HG03460 (cell line): ENCODE measurements at regions not wholly inside any gene's neighbourhood (a gene's known extent, or its start where the extent isn't known, plus 50 kb on each side); places are given as distances from the start of the nearest gene placed in this dataset.
A peak's percentile ranks its signal among the peaks of the same experiment; 100 is the strongest.

ENCODE experiments used
- ATAC-seq: cut with Tn5 transposase; IDR thresholded peaks from one replicate; pipeline ENCODE4 v1.9.1; 2021; ENCODE audit not compliant: unreplicated experiment

DNA sequence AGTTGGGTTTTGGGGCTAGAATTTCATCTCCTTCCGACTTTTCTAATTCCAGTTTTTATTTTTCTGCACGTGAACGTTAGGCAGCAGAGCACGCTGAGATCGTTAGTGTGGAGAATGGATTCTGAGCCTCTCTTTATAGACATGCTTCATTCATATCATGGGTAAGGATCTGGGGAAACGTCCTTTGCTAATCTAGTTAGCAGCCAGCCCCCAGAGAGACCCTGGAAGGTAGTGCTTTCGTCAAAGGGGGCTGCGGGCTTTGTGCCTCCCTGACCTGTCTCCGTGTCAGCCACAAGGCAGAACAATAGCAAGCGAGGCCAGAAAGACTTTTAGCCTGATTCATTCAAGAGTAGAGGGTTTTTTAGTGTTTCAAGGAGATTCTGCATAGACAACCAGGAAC lies 196.3 kb upstream of the KLF6 start:
- no peak for ATAC-seq

DNA sequence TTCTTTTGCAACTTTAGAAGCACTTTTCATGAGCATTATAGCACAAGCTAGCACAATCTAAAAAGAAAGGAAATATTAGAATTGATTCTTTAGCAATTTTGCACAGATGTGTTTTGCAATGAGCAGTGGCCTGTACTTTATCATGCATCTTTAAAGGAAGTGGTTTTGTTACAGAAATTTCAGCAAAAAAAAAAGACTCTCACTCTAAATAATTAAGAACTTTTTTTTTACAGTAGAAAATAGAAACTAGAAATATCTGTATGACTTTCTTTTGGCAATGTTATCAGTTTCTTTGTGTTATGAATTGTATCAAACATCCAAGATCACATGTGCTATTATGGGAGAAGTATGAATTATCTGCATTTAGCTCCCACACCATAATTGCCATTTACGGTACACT lies 195.7 kb upstream of the KLF6 start:
- no peak for ATAC-seq

DNA sequence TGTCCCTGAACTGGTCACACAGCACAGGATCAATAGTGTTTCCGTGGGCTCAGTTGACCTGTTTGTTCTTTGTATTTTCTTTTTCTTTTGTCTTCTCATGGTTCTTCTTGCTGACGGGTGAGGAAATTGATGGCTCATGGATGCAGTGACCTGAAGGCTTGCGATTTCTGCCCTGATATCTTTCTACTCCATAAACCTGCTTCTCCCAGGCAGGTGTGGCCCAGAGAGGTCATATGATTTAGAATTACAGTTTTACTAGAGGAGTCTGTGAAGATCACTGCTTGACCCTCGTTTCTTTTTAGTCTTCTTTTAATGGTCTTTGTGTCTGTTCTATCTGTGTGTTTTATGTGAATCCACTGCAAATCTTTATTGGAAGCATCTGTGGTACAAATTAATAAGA lies 195.1 kb upstream of the KLF6 start:
- ATAC-seq = no peak

DNA sequence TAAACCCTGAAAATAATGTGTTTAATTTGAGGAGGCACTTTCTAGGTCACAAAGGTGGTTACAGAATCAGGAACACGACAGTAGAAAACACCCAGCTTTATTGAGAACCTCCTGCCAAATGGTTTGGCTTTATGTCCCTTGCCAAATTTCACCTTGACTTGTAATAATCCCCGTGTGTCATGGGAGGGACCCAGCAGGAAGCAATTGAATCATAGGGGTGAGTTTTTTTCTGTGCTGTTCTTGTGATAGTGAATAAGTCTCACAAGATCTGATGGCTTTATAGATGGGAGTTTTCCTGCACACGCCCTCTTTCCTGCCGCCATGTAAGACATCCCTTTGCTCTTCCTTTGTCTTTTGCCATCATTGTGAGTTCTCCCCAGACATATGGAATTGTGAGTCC lies 193.8 kb upstream of the KLF6 start:
- no peak for ATAC-seq

DNA sequence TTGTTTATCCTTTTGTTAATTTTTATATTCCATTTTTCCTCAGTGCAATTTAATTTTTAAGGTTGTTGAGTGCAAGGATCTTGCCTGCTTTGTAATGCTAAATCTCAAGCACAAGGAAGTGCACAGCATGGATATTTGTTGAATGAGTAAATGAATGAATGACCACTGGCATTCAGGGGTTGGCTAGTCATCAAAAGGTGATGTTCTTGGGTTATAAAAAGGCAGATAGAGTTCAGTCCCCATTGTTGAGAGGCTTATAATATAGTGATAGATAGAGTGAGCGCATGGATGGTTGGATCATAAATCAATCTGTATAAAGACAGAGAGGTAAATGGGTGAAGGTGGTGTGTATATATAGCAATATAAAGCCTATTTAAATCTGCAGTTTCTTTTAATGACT lies 193.2 kb upstream of the KLF6 start:
- no peak for ATAC-seq

DNA sequence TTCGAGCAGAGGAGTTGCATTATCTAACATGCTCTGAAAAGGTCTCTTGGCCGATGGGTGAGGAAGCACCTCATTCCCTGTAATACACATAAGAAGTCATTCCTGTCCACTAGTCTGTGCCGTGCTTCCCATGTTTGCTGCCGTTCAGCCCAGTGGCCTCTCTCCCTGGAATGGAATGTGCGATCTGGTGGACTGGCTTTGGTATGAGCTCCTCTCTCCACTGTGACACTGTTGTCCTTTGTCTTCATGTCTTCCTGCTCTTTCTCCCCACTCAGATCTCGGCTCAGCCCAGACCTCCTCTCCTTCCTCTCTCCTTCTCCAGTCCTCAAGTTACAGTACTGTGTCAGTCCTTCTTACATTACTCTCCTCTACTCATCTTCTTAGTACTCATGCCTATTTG lies 192.8 kb upstream of the KLF6 start:
- no peak for ATAC-seq

DNA sequence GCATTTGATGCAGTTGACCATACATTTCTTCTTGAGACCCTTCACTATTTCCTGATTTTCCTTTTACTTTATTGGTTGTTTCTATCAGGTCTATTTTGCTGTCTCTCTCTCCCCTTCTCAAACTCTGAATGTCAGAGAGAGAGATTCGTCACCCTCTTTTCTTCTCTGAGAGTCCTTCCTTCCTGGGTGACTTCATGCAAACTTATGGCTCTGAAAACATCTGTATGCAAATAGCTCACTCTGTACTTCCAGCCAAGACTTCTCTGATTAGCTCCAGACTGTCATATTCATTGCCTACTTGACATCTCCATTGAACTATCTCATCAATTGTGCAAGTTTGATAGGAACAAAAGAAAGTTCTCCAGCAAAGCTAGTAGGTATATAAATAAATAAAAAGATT lies 191.7 kb upstream of the KLF6 start:
- no peak for ATAC-seq

DNA sequence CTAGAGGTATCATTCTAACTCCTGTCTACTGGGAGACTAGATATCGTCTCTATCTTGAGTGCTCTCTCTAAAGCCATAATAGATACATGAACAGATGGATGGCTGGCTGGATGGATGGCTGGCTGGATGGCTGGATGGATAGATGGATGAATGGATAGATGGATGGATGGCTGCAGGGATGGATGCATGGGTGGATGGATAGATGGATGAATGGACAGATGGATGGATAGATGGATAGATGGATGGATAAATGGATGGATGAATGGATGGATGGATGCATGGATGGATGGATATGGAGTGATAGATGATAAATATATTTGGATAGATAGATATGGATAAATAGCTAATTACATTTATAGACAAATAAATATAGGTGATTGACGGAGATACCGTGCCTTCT lies 191.2 kb upstream of the KLF6 start:
- no peak for ATAC-seq

DNA sequence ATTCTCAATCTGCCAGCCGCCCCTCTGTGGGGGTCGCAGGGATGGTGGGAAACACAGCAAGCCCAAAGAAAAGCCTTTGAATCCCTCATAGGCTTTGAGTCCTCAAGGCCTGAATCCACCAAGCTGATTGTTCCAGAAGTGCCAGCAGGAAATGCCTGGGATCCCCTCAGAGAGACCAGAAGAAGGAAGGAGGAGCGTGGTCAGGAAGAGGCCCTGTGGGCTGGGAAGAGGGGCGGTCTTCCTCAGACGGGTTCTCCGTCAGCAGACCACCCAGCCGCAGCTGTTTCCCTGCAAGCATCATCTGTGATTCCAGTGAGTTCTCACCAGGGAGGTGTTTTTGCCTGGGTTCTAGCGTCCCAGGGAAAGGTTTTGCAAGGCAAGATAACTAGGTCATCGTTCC lies 190.0 kb upstream of the KLF6 start:
- no peak for ATAC-seq

DNA sequence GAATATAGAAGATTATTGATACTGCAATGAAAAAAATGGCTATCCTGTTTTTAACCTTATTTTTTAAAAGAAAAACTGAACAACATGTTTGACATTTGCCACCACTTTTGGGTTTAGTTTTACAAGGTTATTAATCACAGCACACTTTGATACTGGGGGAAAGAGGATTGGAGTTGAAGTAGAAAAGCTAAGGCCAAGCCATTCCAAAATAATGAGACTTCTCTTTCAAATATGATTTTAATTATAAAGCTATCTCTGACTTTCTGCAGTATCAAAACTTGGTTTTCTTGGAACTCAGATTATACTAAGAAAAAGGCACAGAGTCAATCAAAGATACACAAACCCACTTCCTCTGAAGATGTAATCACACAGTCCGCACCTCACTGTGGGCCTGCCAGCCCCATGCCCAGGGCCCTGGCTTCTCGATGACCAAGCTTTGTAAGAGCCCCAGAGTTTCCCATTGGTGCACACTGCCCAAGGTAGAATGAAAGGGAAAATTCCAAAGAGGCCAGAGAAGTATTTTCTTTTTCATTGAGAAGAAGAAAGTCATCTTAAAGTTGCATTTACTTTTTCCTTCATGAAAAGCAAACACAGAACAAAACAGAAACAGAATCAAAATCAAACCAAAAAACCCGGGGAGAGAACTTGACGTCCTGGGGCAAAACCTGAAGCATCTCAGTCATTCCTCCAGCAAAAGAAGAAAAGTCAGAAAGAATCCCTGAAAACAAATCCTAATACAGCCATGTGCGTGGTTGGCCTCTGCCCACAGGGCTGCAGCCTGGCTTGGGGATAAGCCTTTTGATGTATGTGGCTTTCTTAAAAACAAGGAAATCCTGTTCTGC lies 187.7 kb upstream of the KLF6 start:
- no peak for ATAC-seq

DNA sequence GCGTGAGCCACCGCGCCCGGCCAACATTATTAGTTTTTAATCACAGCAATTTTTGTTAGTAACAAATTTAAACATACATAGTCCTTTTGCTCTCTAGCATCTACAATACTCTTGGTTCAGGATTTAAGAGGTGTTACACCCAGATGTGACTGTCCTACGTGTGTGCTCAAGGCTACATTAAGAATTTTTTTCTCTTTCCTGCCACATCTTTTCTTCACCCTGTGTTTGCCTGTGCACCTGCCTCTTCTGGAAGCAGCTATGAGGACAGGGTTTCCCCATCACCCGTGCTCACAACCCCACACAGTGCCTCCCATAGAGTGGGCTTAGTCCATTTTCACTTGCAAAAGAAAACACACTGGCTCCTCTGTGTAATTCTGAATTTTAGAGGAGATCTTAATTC lies 186.7 kb upstream of the KLF6 start:
- no peak for ATAC-seq

DNA sequence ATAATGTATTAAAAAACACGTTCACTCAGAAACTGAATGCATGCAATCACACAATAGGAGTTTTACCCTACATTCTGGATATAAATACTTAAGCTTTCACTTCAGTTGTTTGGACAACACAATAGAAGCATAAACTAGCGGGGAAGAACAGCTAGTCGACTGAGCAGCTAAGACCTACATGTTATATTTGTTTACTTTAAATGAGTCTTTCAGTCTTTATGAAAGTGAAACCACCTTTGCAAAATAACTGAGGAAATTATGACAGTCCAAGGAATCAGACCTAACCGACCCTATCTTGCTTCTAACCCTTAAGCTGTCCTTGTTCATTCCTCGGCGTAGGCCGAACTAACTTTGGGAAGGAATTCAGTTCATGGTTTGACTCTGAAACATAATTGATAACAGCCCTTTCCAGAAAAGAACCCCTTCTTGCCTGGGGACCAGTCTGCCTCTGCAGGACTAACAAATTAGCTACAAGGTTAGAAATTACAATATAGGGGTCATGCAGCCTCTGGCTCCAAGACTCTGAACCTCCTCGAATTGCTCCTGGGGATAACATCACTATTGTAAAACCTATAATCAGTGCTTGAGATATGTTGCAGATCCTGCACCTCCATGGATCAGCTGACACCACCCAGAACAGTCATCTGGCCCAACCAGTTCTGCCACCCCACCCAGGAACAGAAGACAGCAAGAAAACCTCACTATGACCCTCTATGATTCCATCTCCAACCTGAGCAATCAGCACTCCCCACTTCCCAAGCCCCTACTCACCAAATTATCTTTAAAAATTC lies 185.1 kb upstream of the KLF6 start:
- no peak for ATAC-seq

DNA sequence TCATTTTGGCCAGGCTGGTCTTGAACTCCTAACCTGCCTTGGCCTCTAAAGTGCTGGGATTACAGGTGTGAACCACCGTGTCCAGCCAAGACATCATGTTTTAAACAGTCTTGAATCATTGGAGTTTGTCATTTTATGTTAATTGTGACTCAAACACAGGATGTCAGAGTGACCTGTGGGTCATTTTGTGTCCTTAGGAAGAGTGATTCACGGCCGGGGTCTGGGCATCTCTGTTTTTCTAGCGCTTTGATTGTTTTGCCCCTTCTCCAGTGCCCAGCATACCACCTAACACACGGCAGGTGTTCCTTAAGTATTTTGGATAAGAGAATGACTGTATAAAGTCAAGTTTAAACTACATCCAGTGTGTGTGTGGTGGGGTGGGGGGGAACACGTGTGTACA lies 183.7 kb upstream of the KLF6 start:
- no peak for ATAC-seq

DNA sequence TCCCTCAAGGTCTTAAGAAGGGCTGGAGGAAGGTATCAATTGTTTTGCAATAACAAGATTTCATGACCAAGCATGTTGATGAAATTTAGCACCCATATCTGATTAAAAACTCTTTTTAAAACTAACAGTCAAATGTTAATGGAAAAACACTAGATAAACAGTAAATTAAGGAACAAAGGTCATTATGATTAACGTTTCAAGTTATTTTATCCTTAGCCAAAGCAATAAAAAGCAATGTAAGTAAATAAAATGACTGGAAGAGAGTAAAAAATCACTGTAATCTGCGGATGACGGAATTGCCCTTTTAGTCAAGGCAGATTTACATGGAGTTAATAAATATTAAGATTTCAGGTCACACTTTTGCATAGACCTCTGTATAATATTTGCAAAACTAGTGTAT lies 179.5 kb upstream of the KLF6 start:
- no peak for ATAC-seq

DNA sequence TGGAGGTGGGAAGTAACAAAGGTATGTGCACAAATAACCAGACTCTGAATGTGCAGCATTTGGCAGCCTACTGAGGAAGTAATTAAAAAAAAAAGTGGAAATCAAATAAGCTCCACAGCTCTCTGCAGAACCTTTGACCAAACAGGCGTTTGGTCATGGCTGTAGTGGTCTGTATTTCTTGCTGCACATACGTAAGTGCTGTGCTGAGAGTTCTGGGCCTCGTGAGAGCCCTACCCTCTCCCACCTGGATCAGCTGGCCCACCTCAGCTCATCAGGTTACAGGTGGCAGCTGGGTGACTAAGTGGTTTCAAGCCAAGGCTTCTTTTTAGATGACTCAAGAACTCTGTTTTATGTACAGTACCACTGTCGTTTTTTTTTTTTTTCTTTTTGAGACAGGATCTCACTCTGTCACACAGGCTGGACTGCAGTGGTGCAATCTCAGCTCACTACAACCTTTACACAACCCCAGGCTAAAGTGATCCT lies 178.2 kb upstream of the KLF6 start:
- ATAC-seq = no peak

DNA sequence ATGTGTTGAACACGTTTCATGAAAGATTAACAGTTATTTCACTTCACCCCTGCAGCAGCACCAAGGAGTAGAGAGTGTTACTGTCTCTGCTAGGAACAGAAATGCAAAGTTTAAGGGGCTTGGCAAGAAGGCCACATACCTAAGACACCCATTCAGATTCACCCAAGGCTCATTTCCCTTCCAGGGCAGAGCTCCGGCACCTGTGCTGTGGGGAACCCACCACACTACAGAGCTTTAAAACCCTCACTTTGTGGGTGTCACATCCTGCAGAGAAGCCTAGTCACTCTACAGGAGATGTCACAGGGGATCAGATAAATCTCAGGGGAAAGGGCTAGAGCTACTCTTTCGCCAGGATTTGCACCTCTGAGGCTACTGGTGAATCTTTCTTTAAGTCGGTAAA lies 176.1 kb upstream of the KLF6 start:
- ATAC-seq = peak; percentile 75

DNA sequence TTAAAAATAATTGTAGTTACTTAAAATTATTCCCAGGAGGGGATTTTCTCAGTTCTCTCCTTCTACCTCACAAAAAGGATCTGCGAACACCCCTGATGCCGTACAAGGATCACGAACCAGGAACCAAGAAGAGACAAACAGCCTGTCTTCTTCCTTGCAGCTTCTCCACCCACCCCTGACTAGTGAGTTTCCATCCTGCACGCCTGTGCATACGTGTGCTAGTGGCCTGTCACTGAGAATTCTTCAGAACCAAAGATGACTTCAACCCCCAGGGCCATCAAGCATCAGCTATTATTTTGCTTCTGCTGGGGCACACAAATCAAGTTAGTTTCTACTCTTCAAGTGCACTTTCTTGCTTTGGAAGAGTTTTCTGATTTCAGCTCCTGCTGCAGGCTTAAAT lies 175.5 kb upstream of the KLF6 start:
- peak; percentile 32 for ATAC-seq

DNA sequence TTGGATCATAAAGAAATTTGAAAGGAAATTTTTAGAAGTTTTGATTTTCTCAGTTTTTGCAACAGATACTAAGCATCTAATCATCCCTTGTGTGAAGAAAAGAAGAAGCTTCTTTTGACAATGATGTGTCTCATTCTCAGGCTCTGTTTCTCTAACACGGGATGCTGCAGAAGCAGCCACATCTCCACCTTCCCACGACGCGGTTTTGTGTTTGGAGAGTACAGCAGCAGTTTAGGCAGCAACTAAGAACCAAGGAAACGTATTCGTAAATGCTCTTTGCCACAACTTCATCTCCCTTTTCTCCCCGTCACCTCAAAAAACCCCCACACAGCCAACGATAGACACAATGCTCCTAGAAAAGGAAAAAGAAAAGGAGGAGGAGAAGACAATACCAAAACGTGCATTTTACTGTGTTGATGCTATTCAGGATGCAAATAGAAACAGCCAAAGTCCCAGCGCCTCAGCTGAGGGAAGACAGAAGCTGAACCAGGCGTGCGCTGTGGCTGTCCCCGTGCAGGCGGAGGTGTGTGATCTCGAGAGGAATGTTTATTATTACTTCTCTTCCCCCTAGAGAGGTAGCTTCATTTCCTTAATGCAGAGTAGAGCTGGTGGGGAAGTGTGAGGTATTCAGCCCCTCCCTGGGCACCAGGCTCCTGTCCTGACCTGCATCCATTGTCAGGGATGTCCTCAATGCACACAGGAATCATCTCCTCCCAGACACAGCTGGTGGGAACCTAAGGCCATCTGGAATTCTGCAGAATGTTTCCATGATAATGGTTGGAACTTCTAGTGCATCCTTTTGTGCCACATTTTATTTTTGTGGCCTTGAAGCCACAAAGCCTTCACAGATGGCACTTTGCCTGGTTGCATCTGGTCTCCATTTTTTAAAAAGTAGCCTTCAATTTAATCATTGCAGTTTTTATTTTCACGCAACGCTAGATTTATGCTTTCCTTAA lies 174.6 kb upstream of the KLF6 start:
- no peak for ATAC-seq

DNA sequence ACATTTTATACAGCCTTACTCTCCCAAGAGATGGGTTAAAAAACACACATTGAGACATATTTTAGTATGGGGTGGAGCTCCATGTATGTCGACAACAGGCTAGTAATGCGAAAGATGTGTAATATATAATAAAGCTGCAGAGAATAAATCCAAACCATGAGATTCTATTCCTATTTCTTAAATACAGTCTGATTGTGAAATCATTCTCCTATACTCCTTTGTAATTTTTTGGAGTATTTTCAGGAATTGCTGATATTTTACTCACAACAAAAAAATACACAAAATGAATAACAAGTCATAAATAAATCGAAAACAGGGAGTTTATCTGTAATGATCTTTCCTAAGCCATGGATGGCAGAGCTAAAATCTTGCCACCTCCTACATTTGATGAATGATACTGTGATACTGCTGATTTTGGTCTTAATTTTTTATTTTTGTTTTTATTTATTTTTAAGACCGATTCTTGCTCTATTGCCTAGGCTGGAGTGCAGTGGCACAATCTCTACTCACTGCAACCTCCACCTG lies 173.5 kb upstream of the KLF6 start:
- no peak for ATAC-seq

DNA sequence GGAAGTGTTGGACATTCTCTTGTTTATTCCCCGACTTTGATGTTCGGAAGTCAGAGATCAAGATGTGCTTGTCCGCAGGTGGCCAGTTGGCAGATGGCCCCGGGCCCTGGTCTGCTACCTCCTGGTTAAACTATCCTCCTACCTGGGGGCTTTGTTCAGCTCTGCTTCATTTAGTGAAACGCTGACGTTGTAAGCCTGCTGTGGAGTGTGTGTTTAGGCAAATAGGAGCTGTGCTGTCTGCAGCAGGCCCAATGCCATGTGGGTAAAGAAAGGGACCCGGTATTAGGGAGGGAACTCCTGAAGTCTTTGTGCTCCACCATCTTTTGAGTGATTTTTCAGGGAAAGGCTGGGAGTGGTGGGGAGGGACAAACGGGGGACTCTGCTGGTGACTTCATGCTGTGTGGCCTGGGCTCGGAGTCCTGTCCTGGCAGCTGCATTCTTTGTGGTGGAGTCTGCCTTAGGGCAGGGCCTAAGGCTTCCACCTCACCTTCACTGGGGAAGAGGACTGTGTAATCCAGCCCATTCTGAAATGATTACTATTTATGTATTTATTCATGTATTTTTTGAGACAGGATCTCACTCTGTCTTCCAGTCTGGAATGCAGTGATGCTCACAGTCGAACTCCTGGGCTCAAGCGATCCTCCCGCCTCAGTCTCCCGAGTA lies 171.1 kb upstream of the KLF6 start:
- ATAC-seq = no peak
